ENCODE measurements at regions not wholly inside any gene's neighbourhood (a gene's known extent, or its start where the extent isn't known, plus 50 kb on each side); places are given as distances from the start of the nearest gene placed in this dataset.

- Histone ChIP-seq H3K9me1 (ENCODE audit: control insufficient read depth, extremely low read depth, insufficient read depth, low read length) (no peaks in the 10 kb centered on the region), H3K4me2 (ENCODE audit: control insufficient read depth, extremely low read depth, insufficient read depth, low read depth, low read length) (no peak overlapping the region), H3K27ac (ENCODE audit: control insufficient read depth, insufficient read depth, low read length) (no peak overlapping the region), H3K4me3 (ENCODE audit: control insufficient read depth in 2 of 3, extremely low read depth in 1 of 3, insufficient read depth in 2 of 3, low read depth in 1 of 3, low read length in 3 of 3) (no peak overlapping the region), H2AFZ (ENCODE audit: control insufficient read depth, low read length) (no peak overlapping the region), H3K36me3 (ENCODE audit: control insufficient read depth in 2 of 2, extremely low read depth in 1 of 2, insufficient read depth in 2 of 2, low read length in 2 of 2) (no peaks in the 10 kb centered on the region), H4K20me1 (ENCODE audit: control insufficient read depth, extremely low read depth, insufficient read depth, low read length) (no peaks in the 10 kb centered on the region), H3K79me2 (ENCODE audit: control insufficient read depth, insufficient read depth, low read length) (no peaks in the 10 kb centered on the region), H3K9ac (ENCODE audit: control insufficient read depth, extremely low read depth, insufficient read depth, low read length) (no peak overlapping the region), H3K9me3 (ENCODE audit: control insufficient read depth, low read depth, low read length) (no peaks in the 10 kb centered on the region), H3K27me3 (ENCODE audit: control insufficient read depth, extremely low read depth, insufficient read depth, low read length) (no peaks in the 10 kb centered on the region), H3K4me1 (ENCODE audit: control insufficient read depth, extremely low read depth, insufficient read depth, low read length) (no peaks in the 10 kb centered on the region)
- DNase-seq (ENCODE audit: low read depth, low spot score) (no peak), FAIRE-seq (no peak)
- TF ChIP-seq CTCF (optimal IDR thresholded peaks at IDR 0.05 in 1 of 3, IDR thresholded peaks at IDR 0.05 in 1 of 3, conservative IDR thresholded peaks at IDR 0.05 in 1 of 3; ENCODE audit: extremely low read depth in 1 of 3, insufficient read depth in 2 of 3, low read length in 3 of 3) (no peak), EZH2 (IDR thresholded peaks at IDR 0.05; ENCODE audit: low read length) (no peak)
- dilution Hi-C loops (cut with MboI; ENCODE audit: extremely low pct_ligation_motif_present, low sequenced_read_pairs): no loop called here
Measured at GRCh38 chr14:54342806-54343205, 54.0 kb upstream of the CDKN3 start.

GRCh38 chr14:54343272-54344121 is 53.3 kb upstream of the CDKN3 start:
- dilution Hi-C loops (cut with MboI; ENCODE audit: extremely low pct_ligation_motif_present, low sequenced_read_pairs): no loop called here
- H3K79me2 ChIP-seq (ENCODE audit: control insufficient read depth, insufficient read depth, low read length): no peaks in the 10 kb centered on the region

More at GRCh38 chr14:54343272-54344121, 53.3 kb upstream of the CDKN3 start:
- Histone ChIP-seq H3K4me2 (ENCODE audit: control insufficient read depth, extremely low read depth, insufficient read depth, low read depth, low read length) (no peak overlapping the region), H3K9me1 (ENCODE audit: control insufficient read depth, extremely low read depth, insufficient read depth, low read length) (no peaks in the 10 kb centered on the region), H3K27ac (ENCODE audit: control insufficient read depth, insufficient read depth, low read length) (no peak overlapping the region), H3K4me1 (ENCODE audit: control insufficient read depth, extremely low read depth, insufficient read depth, low read length) (no peaks in the 10 kb centered on the region), H3K9ac (ENCODE audit: control insufficient read depth, extremely low read depth, insufficient read depth, low read length) (no peak overlapping the region), H2AFZ (ENCODE audit: control insufficient read depth, low read length) (no peak overlapping the region), H3K4me3 (ENCODE audit: control insufficient read depth in 2 of 3, extremely low read depth in 1 of 3, insufficient read depth in 2 of 3, low read depth in 1 of 3, low read length in 3 of 3) (no peak overlapping the region), H4K20me1 (ENCODE audit: control insufficient read depth, extremely low read depth, insufficient read depth, low read length) (no peaks in the 10 kb centered on the region), H3K36me3 (ENCODE audit: control insufficient read depth in 2 of 2, extremely low read depth in 1 of 2, insufficient read depth in 2 of 2, low read length in 2 of 2) (no peaks in the 10 kb centered on the region), H3K9me3 (ENCODE audit: control insufficient read depth, low read depth, low read length) (no peaks in the 10 kb centered on the region), H3K27me3 (ENCODE audit: control insufficient read depth, extremely low read depth, insufficient read depth, low read length) (no peaks in the 10 kb centered on the region)
- DNase-seq (ENCODE audit: low read depth, low spot score) (no peak), FAIRE-seq (no peak)
- TF ChIP-seq CTCF (optimal IDR thresholded peaks at IDR 0.05 in 1 of 3, IDR thresholded peaks at IDR 0.05 in 1 of 3, conservative IDR thresholded peaks at IDR 0.05 in 1 of 3; ENCODE audit: extremely low read depth in 1 of 3, insufficient read depth in 2 of 3, low read length in 3 of 3) (no peak), EZH2 (IDR thresholded peaks at IDR 0.05; ENCODE audit: low read length) (no peak)
